ENCODE measurements at regions not wholly inside any gene's neighbourhood (a gene's known extent, or its start where the extent isn't known, plus 50 kb on each side); places are given as distances from the start of the nearest gene placed in this dataset.
A peak's percentile ranks its signal among the peaks of the same experiment; 100 is the strongest.
"Not testable (repeated sequence)": the region's sequence is repeated elsewhere in the genome, so short reads cannot be mapped to it uniquely, and the experiment has no call there.

GRCh38 chr2:91442906-91443729 lies 2751.6 kb downstream of the RPIA start:
- not testable (repeated sequence) for H3K4me3 Mint-ChIP-seq; H2AFZ ChIP-seq; H3K36me3 ChIP-seq (ENCODE audit: insufficient read depth); H3K27me3 Mint-ChIP-seq (ENCODE audit: insufficient read depth, low read depth, poor library complexity); H3F3A ChIP-seq (replicated peaks; ENCODE audit: low read depth); H3K79me2 ChIP-seq (replicated peaks; ENCODE audit: insufficient read depth); H3K4me1 ChIP-seq (ENCODE audit: insufficient read depth); H3K9me2 ChIP-seq (ENCODE audit: insufficient read depth); H3K4me1 Mint-ChIP-seq; H3K27ac ChIP-seq (ENCODE audit: low read depth); H4K20me1 ChIP-seq (replicated peaks; ENCODE audit: insufficient read depth); ATAC-seq; H3K27ac Mint-ChIP-seq
- peak overlapping the region; percentile 73 for H3K4me2 ChIP-seq
- peak; percentile 11 for DNase-seq (ENCODE audit: low spot score)
- peak; percentile 75 for TF ChIP-seq EZH2 (IDR thresholded peaks at IDR 0.05; ENCODE audit: low read depth, unreplicated experiment)
- H3K9me3 Mint-ChIP-seq, result peaks cover 49% of the 10 kb centered on the region
- peak overlapping the region; percentile 51 for H3K4me3 ChIP-seq
- peaks cover 10% of the 10 kb centered on the region for H3K36me3 Mint-ChIP-seq (ENCODE audit: low read depth)
- H3K27me3 ChIP-seq (ENCODE audit: insufficient read depth), result peaks cover 54% of the 10 kb centered on the region

DNA sequence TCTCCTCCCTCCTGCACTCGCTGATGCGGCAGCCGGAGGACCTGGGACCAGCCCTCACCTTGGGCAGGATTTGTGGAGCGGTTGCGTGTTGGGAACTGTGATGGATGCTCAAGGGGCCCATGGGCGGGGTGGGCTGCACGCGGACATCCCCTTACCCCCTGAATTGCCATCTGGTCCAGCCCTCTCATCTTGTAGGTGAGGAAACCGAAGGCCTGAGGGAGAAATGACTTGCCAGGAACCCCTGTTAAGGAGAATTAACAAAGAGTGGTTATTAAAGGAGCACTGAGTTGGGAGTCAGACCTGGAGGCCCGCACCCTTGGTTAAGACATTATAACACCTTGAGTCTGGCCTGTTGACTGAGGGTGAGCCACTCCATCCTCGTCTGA lies 2752.2 kb downstream of the RPIA start:
- not testable (repeated sequence) for H3K36me3 ChIP-seq (ENCODE audit: insufficient read depth); H3K27me3 Mint-ChIP-seq (ENCODE audit: insufficient read depth, low read depth, poor library complexity); DNase-seq (ENCODE audit: low spot score); H3F3A ChIP-seq (replicated peaks; ENCODE audit: low read depth); H3K9me2 ChIP-seq (ENCODE audit: insufficient read depth); H4K20me1 ChIP-seq (replicated peaks; ENCODE audit: insufficient read depth); H3K27ac Mint-ChIP-seq; H3K4me2 ChIP-seq; H3K4me1 Mint-ChIP-seq; ATAC-seq; H3K4me1 ChIP-seq (ENCODE audit: insufficient read depth); H3K4me3 ChIP-seq; H3K4me3 Mint-ChIP-seq; H3K27ac ChIP-seq (ENCODE audit: low read depth); H2AFZ ChIP-seq; H3K79me2 ChIP-seq (replicated peaks; ENCODE audit: insufficient read depth)
- Mint-ChIP-seq H3K36me3 (ENCODE audit: low read depth) (peaks cover 10% of the 10 kb centered on the region), H3K9me3 (peaks cover 46% of the 10 kb centered on the region)
- TF ChIP-seq EZH2 (IDR thresholded peaks at IDR 0.05; ENCODE audit: low read depth, unreplicated experiment), result peak; percentile 60
- peaks cover 54% of the 10 kb centered on the region for H3K27me3 ChIP-seq (ENCODE audit: insufficient read depth)

- Mint-ChIP-seq H3K9me3 (peaks cover 40% of the 10 kb centered on the region), H3K36me3 (ENCODE audit: low read depth) (peaks cover 10% of the 10 kb centered on the region)
- H3K36me3 ChIP-seq (ENCODE audit: insufficient read depth); H3K4me3 Mint-ChIP-seq; H3F3A ChIP-seq (replicated peaks; ENCODE audit: low read depth); H3K4me1 Mint-ChIP-seq; H4K20me1 ChIP-seq (replicated peaks; ENCODE audit: insufficient read depth); H3K27ac ChIP-seq (ENCODE audit: low read depth); H3K4me1 ChIP-seq (ENCODE audit: insufficient read depth); ATAC-seq; H2AFZ ChIP-seq; H3K9me2 ChIP-seq (ENCODE audit: insufficient read depth); H3K4me3 ChIP-seq; DNase-seq (ENCODE audit: low spot score); H3K4me2 ChIP-seq; H3K79me2 ChIP-seq (replicated peaks; ENCODE audit: insufficient read depth); H3K27ac Mint-ChIP-seq; H3K27me3 Mint-ChIP-seq (ENCODE audit: insufficient read depth, low read depth, poor library complexity): not testable (repeated sequence)
- H3K27me3 ChIP-seq (ENCODE audit: insufficient read depth), result peaks cover 43% of the 10 kb centered on the region
Measured at GRCh38 chr2:91445705-91446104, 2754.2 kb downstream of the RPIA start.

DNA sequence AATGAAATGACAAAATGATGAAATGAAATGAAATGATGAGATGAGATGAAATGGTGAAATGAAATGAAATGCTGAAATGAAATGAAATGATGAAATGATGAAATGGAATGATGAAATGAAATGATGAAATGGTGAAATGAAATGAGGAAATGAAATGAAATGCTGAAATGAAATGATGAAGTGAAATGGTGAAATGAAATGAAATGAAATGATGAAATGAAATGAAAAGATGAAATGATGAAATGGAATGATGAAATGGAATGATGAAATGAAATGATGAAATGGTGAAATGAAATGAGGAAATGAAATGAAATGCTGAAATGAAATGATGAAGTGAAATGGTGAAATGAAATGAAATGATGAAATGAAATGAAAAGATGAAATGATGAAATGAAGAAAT lies 2755.0 kb downstream of the RPIA start:
- H2AFZ ChIP-seq; H3K4me1 ChIP-seq (ENCODE audit: insufficient read depth); H3K4me1 Mint-ChIP-seq; H3K79me2 ChIP-seq (replicated peaks; ENCODE audit: insufficient read depth); H3K27ac Mint-ChIP-seq; H3K4me2 ChIP-seq; H4K20me1 ChIP-seq (replicated peaks; ENCODE audit: insufficient read depth); H3K4me3 Mint-ChIP-seq; H3K9me2 ChIP-seq (ENCODE audit: insufficient read depth); DNase-seq (ENCODE audit: low spot score); H3K27ac ChIP-seq (ENCODE audit: low read depth); ATAC-seq; H3K4me3 ChIP-seq; H3K27me3 Mint-ChIP-seq (ENCODE audit: insufficient read depth, low read depth, poor library complexity); H3F3A ChIP-seq (replicated peaks; ENCODE audit: low read depth); H3K36me3 ChIP-seq (ENCODE audit: insufficient read depth): not testable (repeated sequence)
- peaks cover 40% of the 10 kb centered on the region for H3K27me3 ChIP-seq (ENCODE audit: insufficient read depth)
- Mint-ChIP-seq H3K9me3 (peaks cover 44% of the 10 kb centered on the region), H3K36me3 (ENCODE audit: low read depth) (peaks cover 10% of the 10 kb centered on the region)

DNA sequence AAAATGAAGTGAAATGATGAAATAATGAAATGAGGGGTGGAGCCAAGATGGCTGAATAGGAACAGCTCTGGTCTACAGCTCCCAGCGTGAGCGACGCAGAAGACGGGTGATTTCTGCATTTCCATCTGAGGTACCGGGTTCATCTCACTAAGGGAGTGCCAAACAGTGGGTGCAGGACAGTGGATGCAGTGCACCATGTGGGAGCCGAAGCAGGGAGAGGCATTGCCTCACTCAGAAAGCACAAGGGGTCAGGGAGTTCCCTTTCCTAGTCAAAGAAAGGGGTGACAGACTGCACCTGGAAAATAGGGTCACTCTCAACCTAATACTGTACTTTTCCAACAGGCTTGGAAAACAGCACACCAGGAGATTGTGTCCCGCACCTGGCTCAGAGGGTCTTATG lies 2755.4 kb downstream of the RPIA start:
- H3K27me3 Mint-ChIP-seq (ENCODE audit: insufficient read depth, low read depth, poor library complexity); H3K27ac ChIP-seq (ENCODE audit: low read depth); H3F3A ChIP-seq (replicated peaks; ENCODE audit: low read depth); ATAC-seq; H2AFZ ChIP-seq; H3K9me2 ChIP-seq (ENCODE audit: insufficient read depth); H3K4me1 Mint-ChIP-seq; H3K27ac Mint-ChIP-seq; DNase-seq (ENCODE audit: low spot score); H3K4me2 ChIP-seq; H3K4me3 ChIP-seq; H3K4me1 ChIP-seq (ENCODE audit: insufficient read depth); H3K36me3 ChIP-seq (ENCODE audit: insufficient read depth); H3K4me3 Mint-ChIP-seq; H4K20me1 ChIP-seq (replicated peaks; ENCODE audit: insufficient read depth); H3K79me2 ChIP-seq (replicated peaks; ENCODE audit: insufficient read depth): not testable (repeated sequence)
- Mint-ChIP-seq H3K9me3 (peaks cover 44% of the 10 kb centered on the region), H3K36me3 (ENCODE audit: low read depth) (peaks cover 10% of the 10 kb centered on the region)
- H3K27me3 ChIP-seq (ENCODE audit: insufficient read depth), result peaks cover 36% of the 10 kb centered on the region

GRCh38 chr2:91447508-91447907 lies 2756.0 kb downstream of the RPIA start:
- not testable (repeated sequence) for H3K4me3 ChIP-seq; H3K4me1 ChIP-seq (ENCODE audit: insufficient read depth); H3K27ac ChIP-seq (ENCODE audit: low read depth); H3K79me2 ChIP-seq (replicated peaks; ENCODE audit: insufficient read depth); H3K27ac Mint-ChIP-seq; H3K4me3 Mint-ChIP-seq; H3F3A ChIP-seq (replicated peaks; ENCODE audit: low read depth); H3K4me1 Mint-ChIP-seq; DNase-seq (ENCODE audit: low spot score); H2AFZ ChIP-seq; H3K36me3 ChIP-seq (ENCODE audit: insufficient read depth); ATAC-seq; H3K27me3 Mint-ChIP-seq (ENCODE audit: insufficient read depth, low read depth, poor library complexity); H3K4me2 ChIP-seq; H4K20me1 ChIP-seq (replicated peaks; ENCODE audit: insufficient read depth); H3K9me2 ChIP-seq (ENCODE audit: insufficient read depth)
- peaks cover 44% of the 10 kb centered on the region for H3K9me3 Mint-ChIP-seq
- peaks cover 31% of the 10 kb centered on the region for H3K27me3 ChIP-seq (ENCODE audit: insufficient read depth)
- H3K36me3 Mint-ChIP-seq (ENCODE audit: low read depth), result peaks cover 14% of the 10 kb centered on the region

All from GM23338 (cell line).